Pancreas (tissue), 10 donors: ENCODE measurements at regions not wholly inside any gene's neighbourhood (a gene's known extent, or its start where the extent isn't known, plus 50 kb on each side); places are given as distances from the start of the nearest gene placed in this dataset.

Experiments used
- ATAC-seq, 4 donors: fragments of 200-7000 bp; cut with Tn5 transposase; one replicate each; pipeline versions ENCODE4 v1.8.0 to v1.9.1; 2020; ENCODE audit warnings: mild to moderate bottlenecking in 4 of 4, moderate library complexity in 4 of 4
- DNase-seq, 6 donors: peaks; one replicate each; pipeline ENCODE4 v3.0.0-alpha.2; 2020
- FAIRE-seq: peaks from 2 replicates; lab custom pipeline; 2012; peaks lifted over from hg19 to GRCh38; lab: Jason Lieb, UNC
- H3K27ac ChIP-seq, 4 donors: fragments of 200-600 bp; sonication (generic); 1 replicate in 3 of 4; 2 replicates in 1 of 4; pipeline versions ENCODE4 v1.5.0 to v1.8.0; 2020
- H3K27me3 ChIP-seq, 4 donors: fragments of 200-600 bp; one replicate each; pipeline ENCODE4 v1.8.0; 2021
- H3K36me3 ChIP-seq, 3 donors: fragments of 200-600 bp; sonication (generic) in 1 of 3; one replicate each; pipeline versions ENCODE4 v1.5.0 to v1.8.0; 2020 to 2021
- H3K4me1 ChIP-seq, 3 donors: fragments of 200-600 bp; one replicate each; pipeline ENCODE4 v1.8.0; 2021
- H3K4me3 ChIP-seq, 4 donors: fragments of 200-600 bp; sonication (generic) in 2 of 4; one replicate each; pipeline versions ENCODE4 v1.5.0 to v1.8.0; 2020 to 2021
- H3K9me3 ChIP-seq, 4 donors: fragments of 200-600 bp; one replicate each; pipeline ENCODE4 v1.8.0; 2021
- CTCF ChIP-seq, 4 donors: fragments of 200-600 bp; sonication (generic) in 3 of 4; IDR thresholded peaks; one replicate each; pipeline versions ENCODE4 v1.5.0 to v1.8.0; 2021; ENCODE audit warnings: antibody characterized with exemption in 4 of 4
- WGBS, 2 donors: extraction: QIAGEN DNeasy Blood & Tissue Kit; methylation state at CpG; one replicate each; pipeline ENCODE4 v1.1.7; 2013; 5-methylcytosine and 5-hydroxymethylcytosine counted together
- intact Hi-C, 3 donors: fragments of 100-400 bp; cut with DNase I; formaldehyde crosslinking; loops; one replicate each; pipeline versions ENCODE4 v1.11.1 to v1.14.2; 2022
- donor health status: healthy with polysubstance abuse.
- donor health status: DM: no; HTN: no; CAD: no; lungs with moderate emphysema.
- donor health status: DM: no; HTN: no; CAD: no.
- donor health status: control.
- donor health status: control.
- donor health status: Bipolar disorder and iron deficiency.
- donor health status: DM: yes; HTN: yes; CAD: no.
- donor health status: DM: no; HTN: no; CAD: no.
- donor health status: DM: no; HTN: no; CAD: no.
- donor health status: DM: yes; HTN: yes; CAD: no.

GRCh38 chr9:522190-522589 lies 307.5 kb downstream of the DOCK8 start:
- intact Hi-C loops: no loop called here
- H3K36me3 ChIP-seq: no peaks in the 10 kb centered on the region
- no peaks in the 10 kb centered on the region for H3K9me3 ChIP-seq
- peaks cover 8 to 23% (median 9%) of the 10 kb centered on the region in 3 donors for H3K4me1 ChIP-seq
- H3K4me3 ChIP-seq: no peak overlapping the region
- peak in 1 of 4 donors; percentile 23 for ATAC-seq
- no peak for TF ChIP-seq CTCF (IDR thresholded peaks at IDR 0.05)
- no peaks in the 10 kb centered on the region for H3K27me3 ChIP-seq
- 77 to 78% methylated on average over 5 of the region's 5 CpGs for WGBS, 2 donors
- FAIRE-seq: no peak
- DNase-seq: no peak
- H3K27ac ChIP-seq: no peak overlapping the region

GRCh38 chr9:522658-523057 lies 308.0 kb downstream of the DOCK8 start:
- FAIRE-seq (no peak), ATAC-seq (peak in 2 of 4 donors; percentile 37 to 53), DNase-seq (no peak)
- H3K9me3 ChIP-seq: no peaks in the 10 kb centered on the region
- intact Hi-C loops: no loop called here
- H3K36me3 ChIP-seq: no peaks in the 10 kb centered on the region
- WGBS, 2 donors: 74 to 81% methylated on average over 1 of the region's 1 CpG
- H3K27ac ChIP-seq: no peak overlapping the region
- H3K4me1 ChIP-seq: peaks cover 8 to 25% (median 9%) of the 10 kb centered on the region in 3 donors
- no peak for TF ChIP-seq CTCF (IDR thresholded peaks at IDR 0.05)
- H3K27me3 ChIP-seq: no peaks in the 10 kb centered on the region
- H3K4me3 ChIP-seq: no peak overlapping the region

GRCh38 chr9:523444-523843 lies 308.8 kb downstream of the DOCK8 start:
- Histone ChIP-seq H3K4me3 (no peak overlapping the region), H3K9me3 (no peaks in the 10 kb centered on the region), H3K4me1 (peaks cover 8 to 25% (median 9%) of the 10 kb centered on the region in 3 donors), H3K27ac (no peak overlapping the region), H3K36me3 (no peaks in the 10 kb centered on the region), H3K27me3 (no peaks in the 10 kb centered on the region)
- DNase-seq: no peak
- TF ChIP-seq CTCF (IDR thresholded peaks at IDR 0.05): no peak
- intact Hi-C loops: no loop called here
- WGBS, 2 donors: 95 to 96% methylated on average over 4 of the region's 4 CpGs
- FAIRE-seq: no peak
- no peak for ATAC-seq

- H3K4me3 ChIP-seq: no peak overlapping the region
- H3K36me3 ChIP-seq: no peaks in the 10 kb centered on the region
- H3K9me3 ChIP-seq: no peaks in the 10 kb centered on the region
- 32 to 41% methylated on average over 2 of the region's 2 CpGs for WGBS, 2 donors
- DNase-seq (no peak), ATAC-seq (peak in 2 of 4 donors; percentile 53 to 56), FAIRE-seq (no peak)
- intact Hi-C loops: no loop called here
- H3K27me3 ChIP-seq: no peaks in the 10 kb centered on the region
- H3K4me1 ChIP-seq: peaks cover 8 to 25% (median 9%) of the 10 kb centered on the region in 3 donors
- no peak for TF ChIP-seq CTCF (IDR thresholded peaks at IDR 0.05)
- peak overlapping the region in 1 of 4 donors; percentile 26 for H3K27ac ChIP-seq
Observed at GRCh38 chr9:524008-524407, 309.3 kb downstream of the DOCK8 start.

GRCh38 chr9:526904-527591 lies 312.4 kb downstream of the DOCK8 start:
- Histone ChIP-seq H3K4me3 (no peak overlapping the region), H3K9me3 (no peaks in the 10 kb centered on the region), H3K27ac (no peak overlapping the region), H3K4me1 (peaks cover 7 to 13% (median 9%) of the 10 kb centered on the region in 3 donors), H3K36me3 (no peaks in the 10 kb centered on the region), H3K27me3 (no peaks in the 10 kb centered on the region)
- peak in 2 of 4 donors; percentile 29 to 36 for ATAC-seq
- DNase-seq: no peak
- TF ChIP-seq CTCF (IDR thresholded peaks at IDR 0.05): no peak
- 85 to 89% methylated on average over 11 of the region's 11 CpGs for WGBS, 2 donors
- intact Hi-C loops: no loop called here
- FAIRE-seq: no peak
